ENCODE measurements at regions not wholly inside any gene's neighbourhood (a gene's known extent, or its start where the extent isn't known, plus 50 kb on each side); places are given as distances from the start of the nearest gene placed in this dataset.
"Not testable (repeated sequence)": the region's sequence is repeated elsewhere in the genome, so short reads cannot be mapped to it uniquely, and the experiment has no call there.

- WGBS: 70% methylated on average over 2 of the region's 2 CpGs
Measured at GRCh38 chr10:20573924-20574323, 323.2 kb downstream of the NEBL start.

GRCh38 chr10:20555990-20556389, 341.1 kb downstream of the NEBL start:
- not testable (repeated sequence) for DNase-seq (ENCODE audit: low spot score); H3K36me3 ChIP-seq (ENCODE audit: control insufficient read depth in 4 of 4, insufficient read depth in 3 of 4, low read depth in 1 of 4, low read length in 3 of 4); H3K9ac ChIP-seq (ENCODE audit: low read depth in 1 of 2, low read length in 2 of 2); H3K27me3 ChIP-seq (ENCODE audit: control insufficient read depth in 4 of 4, insufficient read depth in 4 of 4, low read length in 3 of 4); H3K4me1 ChIP-seq (ENCODE audit: control insufficient read depth in 4 of 4, insufficient read depth in 4 of 4, low read length in 3 of 4); H3K27ac ChIP-seq (ENCODE audit: low read depth in 1 of 2, low read length in 2 of 2); H3K4me3 ChIP-seq (ENCODE audit: low read depth in 1 of 3, low read length in 3 of 3); H3K9me3 ChIP-seq (ENCODE audit: control insufficient read depth in 4 of 4, low read length in 3 of 4)
- WGBS: 73% methylated on average over 7 of the region's 7 CpGs

More at GRCh38 chr10:20573924-20574323, 323.2 kb downstream of the NEBL start:
- no peak for DNase-seq (ENCODE audit: low spot score)
- Histone ChIP-seq H3K9ac (ENCODE audit: low read depth in 1 of 2, low read length in 2 of 2) (no peak overlapping the region), H3K9me3 (ENCODE audit: control insufficient read depth in 4 of 4, low read length in 3 of 4) (no peaks in the 10 kb centered on the region), H3K4me1 (ENCODE audit: control insufficient read depth in 4 of 4, insufficient read depth in 4 of 4, low read length in 3 of 4) (no peaks in the 10 kb centered on the region), H3K4me3 (ENCODE audit: low read depth in 1 of 3, low read length in 3 of 3) (no peak overlapping the region), H3K27me3 (ENCODE audit: control insufficient read depth in 4 of 4, insufficient read depth in 4 of 4, low read length in 3 of 4) (no peaks in the 10 kb centered on the region), H3K36me3 (ENCODE audit: control insufficient read depth in 4 of 4, insufficient read depth in 3 of 4, low read depth in 1 of 4, low read length in 3 of 4) (no peaks in the 10 kb centered on the region), H3K27ac (ENCODE audit: low read depth in 1 of 2, low read length in 2 of 2) (no peak overlapping the region)
- TF ChIP-seq RXRA (IDR thresholded peaks at IDR 0.05) (no peak), ZBTB33 (IDR thresholded peaks at IDR 0.05) (no peak), SP1 (IDR thresholded peaks at IDR 0.05) (no peak), EGR1 (IDR thresholded peaks at IDR 0.05; ENCODE audit: low read depth in 2 of 2) (no peak), JUND (IDR thresholded peaks at IDR 0.05) (no peak)

GRCh38 chr10:20552382-20552781, 344.7 kb downstream of the NEBL start:
- no peak for DNase-seq (ENCODE audit: low spot score)
- Histone ChIP-seq H3K36me3 (ENCODE audit: control insufficient read depth in 4 of 4, insufficient read depth in 3 of 4, low read depth in 1 of 4, low read length in 3 of 4) (no peaks in the 10 kb centered on the region), H3K4me3 (ENCODE audit: low read depth in 1 of 3, low read length in 3 of 3) (no peak overlapping the region), H3K9me3 (ENCODE audit: control insufficient read depth in 4 of 4, low read length in 3 of 4) (no peaks in the 10 kb centered on the region), H3K9ac (ENCODE audit: low read depth in 1 of 2, low read length in 2 of 2) (no peak overlapping the region), H3K27me3 (ENCODE audit: control insufficient read depth in 4 of 4, insufficient read depth in 4 of 4, low read length in 3 of 4) (no peaks in the 10 kb centered on the region), H3K27ac (ENCODE audit: low read depth in 1 of 2, low read length in 2 of 2) (no peak overlapping the region), H3K4me1 (ENCODE audit: control insufficient read depth in 4 of 4, insufficient read depth in 4 of 4, low read length in 3 of 4) (no peaks in the 10 kb centered on the region)
- WGBS: 56% methylated on average over 3 of the region's 3 CpGs
- TF ChIP-seq MAX (IDR thresholded peaks at IDR 0.05) (no peak), RXRA (IDR thresholded peaks at IDR 0.05) (no peak), ZBTB33 (IDR thresholded peaks at IDR 0.05) (no peak), YY1 (IDR thresholded peaks at IDR 0.05) (no peak), FOXA2 (IDR thresholded peaks at IDR 0.05) (no peak), HNF4A (conservative IDR thresholded peaks at IDR 0.05) (no peak), TAF1 (conservative IDR thresholded peaks at IDR 0.05) (no peak), HNF4G (IDR thresholded peaks at IDR 0.05) (no peak), ATF3 (IDR thresholded peaks at IDR 0.05) (no peak), REST (IDR thresholded peaks at IDR 0.05) (no peak), EGR1 (IDR thresholded peaks at IDR 0.05; ENCODE audit: low read depth in 2 of 2) (no peak), FOXA1 (IDR thresholded peaks at IDR 0.05) (no peak), JUND (IDR thresholded peaks at IDR 0.05) (no peak), RAD21 (IDR thresholded peaks at IDR 0.05) (no peak), CTCF (IDR thresholded peaks at IDR 0.05; ENCODE audit: low read depth, low read length, missing input control) (no peak), GABPA (IDR thresholded peaks at IDR 0.05 in 1 of 2, conservative IDR thresholded peaks at IDR 0.05 in 1 of 2) (no peak), SP1 (IDR thresholded peaks at IDR 0.05) (no peak), NR2F2 (IDR thresholded peaks at IDR 0.05) (no peak)

Measured in liver (tissue), 8 donors.